IMR-90 (cell line): ENCODE measurements at regions not wholly inside any gene's neighbourhood (a gene's known extent, or its start where the extent isn't known, plus 50 kb on each side); places are given as distances from the start of the nearest gene placed in this dataset.

Source experiments
- ATAC-seq: fragments of 200-7000 bp; cut with Tn5 transposase; 2 replicates; pipeline ENCODE4 v1.9.1; 2020; ENCODE audit warnings: low read depth, mild to moderate bottlenecking, moderate library complexity
- BruUV-seq: library from RNA; stranded (reverse); fragments of 400-500 nt; replicated peaks from 2 replicates; lab custom pipeline; 2021; lab: Mats Ljungman, UMichigan
- CTCF ChIA-PET: fragments of 300-600 bp; formaldehyde crosslinking; extraction: SDS; loops from one replicate; lab custom pipeline; 2021; ENCODE audit warnings: antibody characterized with exemption; lab: Yijun Ruan, JAX
- POLR2A ChIA-PET: fragments of 300-600 bp; sonication (Branson Sonifier 250); formaldehyde crosslinking; loops from one replicate; lab custom pipeline; 2022; ENCODE audit warnings: antibody characterized with exemption; ENCODE audit not compliant: unreplicated experiment; lab: Charles Lee
- DNase-seq: peaks from one replicate; pipeline ENCODE4 v3.0.0; 2013
- H2AFZ ChIP-seq: replicated peaks from 2 replicates; pipeline ENCODE3; 2013; ENCODE audit warnings: low read length, mild to moderate bottlenecking; ENCODE audit not compliant: poor library complexity
- H2AK5ac ChIP-seq: 2 replicates; pipeline ENCODE4 v1.6.1; 2013; ENCODE audit warnings: low read depth, low read length, inconsistent platforms
- H2AK9ac ChIP-seq: replicated peaks from 2 replicates; pipeline ENCODE3; 2013; ENCODE audit warnings: mild to moderate bottlenecking, low read depth, low read length, moderate library complexity; ENCODE audit not compliant: poor library complexity
- H2BK120ac ChIP-seq: 2 replicates; pipeline ENCODE4 v1.6.1; 2013; ENCODE audit warnings: low read depth, low read length, inconsistent platforms
- H2BK15ac ChIP-seq: 3 replicates; pipeline ENCODE4 v1.6.1; 2013; ENCODE audit warnings: low read depth, low read length, inconsistent platforms
- H2BK20ac ChIP-seq: 2 replicates; pipeline ENCODE4 v1.6.1; 2013; ENCODE audit warnings: low read depth, mild to moderate bottlenecking, inconsistent platforms, low read length, moderate library complexity
- H2BK5ac ChIP-seq: 2 replicates; pipeline ENCODE4 v1.6.1; 2013; ENCODE audit warnings: mild to moderate bottlenecking, low read depth, low read length, inconsistent platforms; ENCODE audit not compliant: poor library complexity, severe bottlenecking
- H3K14ac ChIP-seq: replicated peaks from 2 replicates; pipeline ENCODE4 v1.6.1; 2013; ENCODE audit warnings: low read depth, low read length, inconsistent platforms
- H3K18ac ChIP-seq: 2 replicates; pipeline ENCODE4 v1.6.1; 2013; ENCODE audit warnings: low read depth, low read length, control low read depth
- H3K23ac ChIP-seq: 2 replicates; pipeline ENCODE4 v1.6.1; 2013; ENCODE audit warnings: low read depth, low read length, inconsistent platforms
- H3K27ac ChIP-seq: 2 replicates; pipeline ENCODE4 v1.5.1; 2013; ENCODE audit warnings: mild to moderate bottlenecking, control low read depth, low read length; ENCODE audit not compliant: insufficient read depth
- H3K27me3 ChIP-seq: 2 replicates; pipeline ENCODE4 v1.6.1; 2013; ENCODE audit warnings: low read length; ENCODE audit not compliant: control insufficient read depth, insufficient read depth
- H3K36me3 ChIP-seq: 2 replicates; pipeline ENCODE4 v1.6.1; 2013; ENCODE audit warnings: low read length, mixed read lengths; ENCODE audit not compliant: control insufficient read depth, insufficient read depth
- H3K4ac ChIP-seq: 2 replicates; pipeline ENCODE4 v1.6.1; 2013; ENCODE audit warnings: low read depth, low read length, inconsistent platforms
- H3K4me1 ChIP-seq: 2 replicates; pipeline ENCODE4 v1.6.1; 2013; ENCODE audit warnings: low read length, mixed read lengths; ENCODE audit not compliant: control insufficient read depth, insufficient read depth
- H3K4me2 ChIP-seq: 2 replicates; pipeline ENCODE4 v1.6.1; 2013; ENCODE audit warnings: low read depth, mild to moderate bottlenecking, control low read depth, low read length, moderate library complexity
- H3K4me3 ChIP-seq: 2 replicates; pipeline ENCODE4 v1.5.1; 2013; ENCODE audit warnings: low read depth, mild to moderate bottlenecking, control low read depth, low read length, moderate library complexity; ENCODE audit not compliant: insufficient read depth
- H3K56ac ChIP-seq: 2 replicates; pipeline ENCODE4 v1.6.1; 2013; ENCODE audit warnings: low read length, inconsistent platforms; ENCODE audit not compliant: insufficient read depth; ENCODE audit errors: extremely low read depth
- H3K79me1 ChIP-seq, 2 experiments: 2 replicates each; pipeline ENCODE4 v1.6.1; 2013; ENCODE audit warnings: low read length in 2 of 2, inconsistent platforms in 1 of 2, low read depth in 1 of 2
- H3K9ac ChIP-seq: 2 replicates; pipeline ENCODE4 v1.6.1; 2013; ENCODE audit warnings: low read depth, low read length, control low read depth
- H3K9me1 ChIP-seq: 2 replicates; pipeline ENCODE4 v1.6.1; 2013; ENCODE audit warnings: low read length, inconsistent platforms; ENCODE audit not compliant: insufficient read depth
- H3K9me3 ChIP-seq: 2 replicates; pipeline ENCODE4 v1.6.1; 2013; ENCODE audit warnings: low read length; ENCODE audit not compliant: control insufficient read depth, insufficient read depth
- H4K20me1 ChIP-seq: 2 replicates; pipeline ENCODE4 v1.6.1; 2013; ENCODE audit warnings: low read length, inconsistent platforms; ENCODE audit not compliant: insufficient read depth
- H4K5ac ChIP-seq: 2 replicates; pipeline ENCODE4 v1.6.1; 2013; ENCODE audit warnings: mild to moderate bottlenecking, low read depth, low read length, control low read depth
- H4K8ac ChIP-seq, 2 experiments: 2 replicates each; pipeline ENCODE4 v1.6.1; 2013; ENCODE audit warnings: low read depth in 2 of 2, low read length in 2 of 2, control low read depth in 1 of 2, inconsistent platforms in 1 of 2
- H4K91ac ChIP-seq: 2 replicates; pipeline ENCODE4 v1.6.1; 2013; ENCODE audit warnings: low read depth, low read length, inconsistent platforms; ENCODE audit not compliant: insufficient read depth
- BHLHE40 ChIP-seq: fragments of 150-350 bp; IDR thresholded peaks from 2 replicates; pipeline ENCODE4 v1.6.1; 2016; ENCODE audit warnings: mild to moderate bottlenecking, low read depth, low read length
- CEBPB ChIP-seq: IDR thresholded peaks from 2 replicates; pipeline ENCODE4 v1.6.1; 2012; ENCODE audit warnings: low read depth, low read length, improper control_type of control experiment
- MAFK ChIP-seq: IDR thresholded peaks from 2 replicates; pipeline ENCODE4 v1.6.1; 2012; ENCODE audit warnings: low read depth, low read length, improper control_type of control experiment
- MAZ ChIP-seq: IDR thresholded peaks from 2 replicates; pipeline ENCODE4 v1.6.1; 2012; ENCODE audit warnings: low read depth, mild to moderate bottlenecking, low read length, improper control_type of control experiment, moderate library complexity, borderline replicate concordance
- MXI1 ChIP-seq: IDR thresholded peaks from 2 replicates; pipeline ENCODE4 v1.6.1; 2012; ENCODE audit warnings: low read depth, mild to moderate bottlenecking, low read length, moderate library complexity, borderline replicate concordance
- NFE2L2 ChIP-seq: fragments of 150-350 bp; IDR thresholded peaks from 2 replicates; pipeline ENCODE4 v1.6.1; 2016; ENCODE audit warnings: low read depth, mild to moderate bottlenecking, low read length
- POLR2A ChIP-seq: IDR thresholded peaks from 2 replicates; pipeline ENCODE4 v1.6.1; 2012; ENCODE audit warnings: mild to moderate bottlenecking, low read depth, low read length
- RAD21 ChIP-seq: IDR thresholded peaks from 2 replicates; pipeline ENCODE4 v1.6.1; 2012; ENCODE audit warnings: low read length, improper control_type of control experiment
- RCOR1 ChIP-seq: IDR thresholded peaks from 2 replicates; pipeline ENCODE4 v1.6.1; 2012; ENCODE audit warnings: mild to moderate bottlenecking, low read length, improper control_type of control experiment; ENCODE audit not compliant: insufficient replicate concordance
- RFX5 ChIP-seq: IDR thresholded peaks from 2 replicates; pipeline ENCODE4 v1.8.0; 2012; ENCODE audit warnings: low read depth, mild to moderate bottlenecking, low read length, moderate library complexity
- SMC3 ChIP-seq: fragments of 150-350 bp; IDR thresholded peaks from 2 replicates; pipeline ENCODE4 v1.6.1; 2016; ENCODE audit warnings: low read depth, mild to moderate bottlenecking, antibody characterized with exemption, low read length, moderate library complexity
- WGBS, 2 experiments: methylation state at CpG; one replicate each; pipeline versions ENCODE4 v1.1.5 to v1.1.7; 2013; ENCODE audit warnings: missing lambda C conversion rate in 2 of 2; ENCODE audit not compliant: insufficient read length in 1 of 2; ENCODE audit errors: extremely low coverage in 2 of 2; 5-methylcytosine and 5-hydroxymethylcytosine counted together
- dilution Hi-C: fragments of 300-500 bp; cut with HindIII; formaldehyde crosslinking; loops from one replicate; pipeline ENCODE4 v1.14.3; 2018; ENCODE audit warnings: low sequenced_read_pairs; ENCODE audit not compliant: unreplicated experiment
- in situ Hi-C: fragments of 300-500 bp; cut with MboI; formaldehyde crosslinking; loops from 3 replicates; pipeline ENCODE4 v1.14.3; 2019; ENCODE audit warnings: low sequenced_read_pairs, inconsistent platforms, mixed read lengths
- intact Hi-C: fragments of 100-400 bp; cut with micrococcal nuclease; formaldehyde crosslinking; loops from 2 replicates; pipeline ENCODE4 v1.10.0; 2022
- TF ChIP-seq, protein P1 (sequence below): conservative IDR thresholded peaks from 2 replicates; pipeline ENCODE4 v1.5.1; 2012; ENCODE audit warnings: mild to moderate bottlenecking, low read depth, low read length, improper control_type of control experiment
- TF ChIP-seq, protein P2 (sequence below): fragments of 150-350 bp; IDR thresholded peaks from 2 replicates; pipeline ENCODE4 v1.6.1; 2017; ENCODE audit warnings: mild to moderate bottlenecking, antibody characterized with exemption, low read length, low read depth
- TF ChIP-seq, protein P3 (sequence below): fragments of 150-350 bp; IDR thresholded peaks from 2 replicates; pipeline ENCODE4 v1.6.1; 2016; ENCODE audit warnings: low read depth, mild to moderate bottlenecking, low read length, moderate library complexity, borderline replicate concordance

DNA sequence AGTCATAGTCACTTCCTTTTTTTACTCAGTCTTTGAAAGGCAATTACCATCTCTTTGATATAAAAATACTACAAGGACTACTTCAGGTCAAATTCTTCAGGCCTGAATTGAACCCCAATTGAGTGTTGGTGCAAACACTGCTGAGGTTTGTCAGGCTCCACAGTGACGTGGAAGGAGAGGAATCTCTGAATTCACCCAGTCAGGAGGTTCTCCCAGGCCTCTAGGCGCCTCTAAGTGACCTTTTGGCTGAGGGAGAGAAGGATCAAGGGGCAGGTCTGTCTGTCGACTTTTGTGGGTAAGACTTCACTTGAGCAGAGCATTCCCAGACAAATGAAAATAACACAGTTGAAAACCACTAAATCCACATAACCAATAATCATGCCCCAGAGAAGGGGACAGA, 227.6 kb upstream of the CHRNA7 start:
- Histone ChIP-seq H3K23ac (no peak overlapping the region), H3K14ac (no peak overlapping the region), H3K4me1 (no peaks in the 10 kb centered on the region), H4K5ac (no peak overlapping the region), H2BK15ac (no peak overlapping the region), H3K9ac (no peak overlapping the region), H3K36me3 (no peaks in the 10 kb centered on the region), H3K18ac (no peak overlapping the region), H2BK5ac (no peak overlapping the region), H3K56ac (no peak overlapping the region), H3K27me3 (no peaks in the 10 kb centered on the region), H3K4me3 (no peak overlapping the region), H2AFZ (no peak overlapping the region), H3K4me2 (no peak overlapping the region), H3K4ac (no peak overlapping the region), H2AK9ac (no peak overlapping the region), H4K20me1 (no peaks in the 10 kb centered on the region), H3K27ac (no peak overlapping the region), H2AK5ac (no peak overlapping the region), H4K91ac (no peak overlapping the region), H4K8ac (no peak overlapping the region), H3K9me1 (no peaks in the 10 kb centered on the region), H2BK20ac (no peak overlapping the region), H3K79me1 (no peaks in the 10 kb centered on the region), H3K9me3 (no peaks in the 10 kb centered on the region), H2BK120ac (no peak overlapping the region)
- dilution Hi-C loops = no loop called here
- TF ChIP-seq RFX5 = no peak
- no peak for TF ChIP-seq SMC3
- TF ChIP-seq MAFK = no peak
- TF ChIP-seq CEBPB = no peak
- TF ChIP-seq, protein P1, sequence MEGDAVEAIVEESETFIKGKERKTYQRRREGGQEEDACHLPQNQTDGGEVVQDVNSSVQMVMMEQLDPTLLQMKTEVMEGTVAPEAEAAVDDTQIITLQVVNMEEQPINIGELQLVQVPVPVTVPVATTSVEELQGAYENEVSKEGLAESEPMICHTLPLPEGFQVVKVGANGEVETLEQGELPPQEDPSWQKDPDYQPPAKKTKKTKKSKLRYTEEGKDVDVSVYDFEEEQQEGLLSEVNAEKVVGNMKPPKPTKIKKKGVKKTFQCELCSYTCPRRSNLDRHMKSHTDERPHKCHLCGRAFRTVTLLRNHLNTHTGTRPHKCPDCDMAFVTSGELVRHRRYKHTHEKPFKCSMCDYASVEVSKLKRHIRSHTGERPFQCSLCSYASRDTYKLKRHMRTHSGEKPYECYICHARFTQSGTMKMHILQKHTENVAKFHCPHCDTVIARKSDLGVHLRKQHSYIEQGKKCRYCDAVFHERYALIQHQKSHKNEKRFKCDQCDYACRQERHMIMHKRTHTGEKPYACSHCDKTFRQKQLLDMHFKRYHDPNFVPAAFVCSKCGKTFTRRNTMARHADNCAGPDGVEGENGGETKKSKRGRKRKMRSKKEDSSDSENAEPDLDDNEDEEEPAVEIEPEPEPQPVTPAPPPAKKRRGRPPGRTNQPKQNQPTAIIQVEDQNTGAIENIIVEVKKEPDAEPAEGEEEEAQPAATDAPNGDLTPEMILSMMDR = no peak
- TF ChIP-seq, protein P2, sequence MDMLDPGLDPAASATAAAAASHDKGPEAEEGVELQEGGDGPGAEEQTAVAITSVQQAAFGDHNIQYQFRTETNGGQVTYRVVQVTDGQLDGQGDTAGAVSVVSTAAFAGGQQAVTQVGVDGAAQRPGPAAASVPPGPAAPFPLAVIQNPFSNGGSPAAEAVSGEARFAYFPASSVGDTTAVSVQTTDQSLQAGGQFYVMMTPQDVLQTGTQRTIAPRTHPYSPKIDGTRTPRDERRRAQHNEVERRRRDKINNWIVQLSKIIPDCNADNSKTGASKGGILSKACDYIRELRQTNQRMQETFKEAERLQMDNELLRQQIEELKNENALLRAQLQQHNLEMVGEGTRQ = no peak
- TF ChIP-seq RCOR1 = no peak
- TF ChIP-seq BHLHE40 = no peak
- no peak for TF ChIP-seq MAZ
- no peak for TF ChIP-seq POLR2A
- TF ChIP-seq NFE2L2 = no peak
- TF ChIP-seq MXI1 = no peak
- no peak for TF ChIP-seq RAD21
- TF ChIP-seq, protein P3, sequence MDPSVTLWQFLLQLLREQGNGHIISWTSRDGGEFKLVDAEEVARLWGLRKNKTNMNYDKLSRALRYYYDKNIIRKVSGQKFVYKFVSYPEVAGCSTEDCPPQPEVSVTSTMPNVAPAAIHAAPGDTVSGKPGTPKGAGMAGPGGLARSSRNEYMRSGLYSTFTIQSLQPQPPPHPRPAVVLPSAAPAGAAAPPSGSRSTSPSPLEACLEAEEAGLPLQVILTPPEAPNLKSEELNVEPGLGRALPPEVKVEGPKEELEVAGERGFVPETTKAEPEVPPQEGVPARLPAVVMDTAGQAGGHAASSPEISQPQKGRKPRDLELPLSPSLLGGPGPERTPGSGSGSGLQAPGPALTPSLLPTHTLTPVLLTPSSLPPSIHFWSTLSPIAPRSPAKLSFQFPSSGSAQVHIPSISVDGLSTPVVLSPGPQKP = no peak
- DNase-seq (no peak), ATAC-seq (no peak)
- no TSS peak for BruUV-seq
- no CpG with 5 or more reads among the region's 3 CpGs for WGBS, 2 experiments
- POLR2A ChIA-PET = no interaction called here
- CTCF ChIA-PET = no interaction called here
- in situ Hi-C loops = no loop called here
- intact Hi-C loops = no loop called here
